Fibroblast of lung (primary cell): ENCODE measurements at regions not wholly inside any gene's neighbourhood (a gene's known extent, or its start where the extent isn't known, plus 50 kb on each side); places are given as distances from the start of the nearest gene placed in this dataset.

Experiments
- DNase-seq, 2 donors: peaks; one replicate each; pipeline versions ENCODE4 v3.0.0 to v3.0.0-alpha.2; 2010; ENCODE audit warnings: low read depth in 2 of 2
- H2AFZ ChIP-seq: 2 replicates; pipeline ENCODE4 v1.5.1; 2012; ENCODE audit warnings: low read length, control low read depth, inconsistent platforms
- H3K27ac ChIP-seq: 2 replicates; pipeline ENCODE4 v1.5.1; 2011; ENCODE audit warnings: low read length, control low read depth; ENCODE audit not compliant: insufficient read depth
- H3K27me3 ChIP-seq: 2 replicates; pipeline ENCODE4 v1.5.1; 2011; ENCODE audit warnings: mild to moderate bottlenecking, low read length; ENCODE audit not compliant: control insufficient read depth, insufficient read depth
- H3K36me3 ChIP-seq: 2 replicates; pipeline ENCODE4 v1.5.1; 2011; ENCODE audit warnings: low read length; ENCODE audit not compliant: control insufficient read depth, insufficient read depth
- H3K4me1 ChIP-seq: 2 replicates; pipeline ENCODE4 v1.5.1; 2011; ENCODE audit warnings: low read length; ENCODE audit not compliant: control insufficient read depth, insufficient read depth; ENCODE audit errors: extremely low read depth
- H3K4me2 ChIP-seq: 2 replicates; pipeline ENCODE4 v1.5.1; 2011; ENCODE audit warnings: low read length, control low read depth; ENCODE audit not compliant: insufficient read depth; ENCODE audit errors: extremely low read depth
- H3K4me3 ChIP-seq, 4 experiments: fragments of 200-600 bp in 1 of 4; sonication (generic) in 1 of 4; replicated peaks in 1 of 4; 2 replicates each; pipeline ENCODE4 v1.5.1; 2011 to 2016; ENCODE audit warnings: low read length in 4 of 4, low read depth in 3 of 4, mild to moderate bottlenecking in 3 of 4, control low read depth in 2 of 4, inconsistent platforms in 1 of 4, mixed read lengths in 1 of 4; ENCODE audit not compliant: insufficient read depth in 1 of 4; ENCODE audit errors: control extremely low read depth in 1 of 4
- H3K79me2 ChIP-seq: 2 replicates; pipeline ENCODE4 v1.5.1; 2012; ENCODE audit warnings: mild to moderate bottlenecking, low read length, inconsistent platforms; ENCODE audit not compliant: control insufficient read depth, insufficient read depth
- H3K9ac ChIP-seq: 2 replicates; pipeline ENCODE4 v1.5.1; 2011; ENCODE audit warnings: mild to moderate bottlenecking, low read length, control low read depth; ENCODE audit not compliant: insufficient read depth
- H3K9me3 ChIP-seq: 2 replicates; pipeline ENCODE4 v1.5.1; 2012; ENCODE audit warnings: low read depth, low read length; ENCODE audit not compliant: control insufficient read depth, insufficient read depth
- H4K20me1 ChIP-seq: 2 replicates; pipeline ENCODE4 v1.5.1; 2011; ENCODE audit warnings: low read length; ENCODE audit not compliant: control insufficient read depth, insufficient read depth; ENCODE audit errors: extremely low read depth
- EZH2 ChIP-seq: IDR thresholded peaks from 2 replicates; pipeline ENCODE4 v1.5.1; 2012; ENCODE audit warnings: low read length, control low read depth, mild to moderate bottlenecking; ENCODE audit errors: missing control alignments
- TF ChIP-seq, protein P1 (sequence below), 2 donors: IDR thresholded peaks in 1 of 2; conservative IDR thresholded peaks in 1 of 2; 1 replicate in 1 of 2; 2 replicates in 1 of 2; pipeline ENCODE4 v1.5.1; 2011 to 2012; ENCODE audit warnings: low read length in 2 of 2, control low read depth in 1 of 2, inconsistent platforms in 1 of 2, low read depth in 1 of 2, mild to moderate bottlenecking in 1 of 2

DNA sequence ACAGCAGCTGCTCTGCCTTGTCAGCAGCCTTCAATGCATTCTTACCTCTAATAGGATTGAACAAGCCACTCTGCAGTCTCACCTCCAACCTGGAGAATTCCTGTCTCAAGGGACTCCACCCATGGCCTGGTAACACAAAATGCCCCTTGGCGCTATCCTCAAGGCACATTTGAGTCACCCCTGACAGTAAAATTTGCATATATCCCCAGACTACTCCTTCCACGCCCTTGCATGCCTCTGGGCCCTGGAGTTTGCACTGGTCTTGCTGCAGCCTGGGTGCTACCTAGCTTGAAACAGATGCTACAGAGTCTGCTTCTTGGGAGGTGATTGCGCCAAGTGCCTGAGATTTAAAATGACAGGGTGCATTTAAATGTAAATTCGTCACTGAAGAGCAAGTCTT lies 391.4 kb upstream of the MAF start:
- DNase-seq = no peak
- Histone ChIP-seq H3K4me1 (no peaks in the 10 kb centered on the region), H3K4me2 (no peak overlapping the region), H3K27ac (no peak overlapping the region), H3K9me3 (no peaks in the 10 kb centered on the region), H3K4me3 (no peak overlapping the region), H2AFZ (no peak overlapping the region), H4K20me1 (no peaks in the 10 kb centered on the region), H3K79me2 (no peaks in the 10 kb centered on the region), H3K36me3 (no peaks in the 10 kb centered on the region), H3K9ac (no peak overlapping the region), H3K27me3 (no peaks in the 10 kb centered on the region)
- no peak for TF ChIP-seq EZH2
- TF ChIP-seq, protein P1, sequence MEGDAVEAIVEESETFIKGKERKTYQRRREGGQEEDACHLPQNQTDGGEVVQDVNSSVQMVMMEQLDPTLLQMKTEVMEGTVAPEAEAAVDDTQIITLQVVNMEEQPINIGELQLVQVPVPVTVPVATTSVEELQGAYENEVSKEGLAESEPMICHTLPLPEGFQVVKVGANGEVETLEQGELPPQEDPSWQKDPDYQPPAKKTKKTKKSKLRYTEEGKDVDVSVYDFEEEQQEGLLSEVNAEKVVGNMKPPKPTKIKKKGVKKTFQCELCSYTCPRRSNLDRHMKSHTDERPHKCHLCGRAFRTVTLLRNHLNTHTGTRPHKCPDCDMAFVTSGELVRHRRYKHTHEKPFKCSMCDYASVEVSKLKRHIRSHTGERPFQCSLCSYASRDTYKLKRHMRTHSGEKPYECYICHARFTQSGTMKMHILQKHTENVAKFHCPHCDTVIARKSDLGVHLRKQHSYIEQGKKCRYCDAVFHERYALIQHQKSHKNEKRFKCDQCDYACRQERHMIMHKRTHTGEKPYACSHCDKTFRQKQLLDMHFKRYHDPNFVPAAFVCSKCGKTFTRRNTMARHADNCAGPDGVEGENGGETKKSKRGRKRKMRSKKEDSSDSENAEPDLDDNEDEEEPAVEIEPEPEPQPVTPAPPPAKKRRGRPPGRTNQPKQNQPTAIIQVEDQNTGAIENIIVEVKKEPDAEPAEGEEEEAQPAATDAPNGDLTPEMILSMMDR (conservative IDR thresholded peaks at IDR 0.05 in 1 of 2, IDR thresholded peaks at IDR 0.05 in 1 of 2; ENCODE audit: low read depth in 1 of 2, low read length in 2 of 2) = no peak

- no peak overlapping the region for H3K4me2 ChIP-seq
- H3K4me1 ChIP-seq = no peaks in the 10 kb centered on the region
- H3K36me3 ChIP-seq = no peaks in the 10 kb centered on the region
- H3K4me3 ChIP-seq = no peak overlapping the region
- H4K20me1 ChIP-seq = no peaks in the 10 kb centered on the region
- H3K79me2 ChIP-seq = no peaks in the 10 kb centered on the region
- H3K27me3 ChIP-seq = no peaks in the 10 kb centered on the region
- H3K27ac ChIP-seq = no peak overlapping the region
- H3K9me3 ChIP-seq = no peaks in the 10 kb centered on the region
- DNase-seq = peak in 1 of 2 donors; percentile 44
- H3K9ac ChIP-seq = no peak overlapping the region
- no peak overlapping the region for H2AFZ ChIP-seq
- TF ChIP-seq, protein P1 (conservative IDR thresholded peaks at IDR 0.05 in 1 of 2, IDR thresholded peaks at IDR 0.05 in 1 of 2; ENCODE audit: low read depth in 1 of 2, low read length in 2 of 2) = no peak
- TF ChIP-seq EZH2 = no peak
Measured at GRCh38 chr16:79988721-79989220, 388.2 kb upstream of the MAF start.

- H3K4me1 ChIP-seq = no peaks in the 10 kb centered on the region
- H3K27ac ChIP-seq = no peak overlapping the region
- no peak overlapping the region for H3K4me3 ChIP-seq
- H2AFZ ChIP-seq = no peak overlapping the region
- no peaks in the 10 kb centered on the region for H3K36me3 ChIP-seq
- H3K27me3 ChIP-seq = no peaks in the 10 kb centered on the region
- TF ChIP-seq EZH2 = no peak
- TF ChIP-seq, protein P1 (conservative IDR thresholded peaks at IDR 0.05 in 1 of 2, IDR thresholded peaks at IDR 0.05 in 1 of 2; ENCODE audit: low read depth in 1 of 2, low read length in 2 of 2) = no peak
- no peak for DNase-seq
- no peak overlapping the region for H3K9ac ChIP-seq
- H3K9me3 ChIP-seq = no peaks in the 10 kb centered on the region
- no peaks in the 10 kb centered on the region for H3K79me2 ChIP-seq
- no peak overlapping the region for H3K4me2 ChIP-seq
- no peaks in the 10 kb centered on the region for H4K20me1 ChIP-seq
Measured at GRCh38 chr16:79988089-79988488, 387.6 kb upstream of the MAF start.
